ENCODE measurements at regions not wholly inside any gene's neighbourhood (a gene's known extent, or its start where the extent isn't known, plus 50 kb on each side); places are given as distances from the start of the nearest gene placed in this dataset.

- H4K20me1 ChIP-seq (ENCODE audit: insufficient read depth, low read length), result no peaks in the 10 kb centered on the region
- no peaks in the 10 kb centered on the region for H3K27me3 ChIP-seq (ENCODE audit: low read depth, low read length)
- H3K9ac ChIP-seq (ENCODE audit: low read length), result no peak overlapping the region
- H3K9me3 ChIP-seq (ENCODE audit: insufficient read depth, low read length), result no peaks in the 10 kb centered on the region
- H3K4me1 ChIP-seq (ENCODE audit: low read length), result peaks cover 8% of the 10 kb centered on the region
- no peak overlapping the region for H3K27ac ChIP-seq (ENCODE audit: low read length)
- H3K36me3 ChIP-seq (replicated peaks; ENCODE audit: low read depth, low read length), result no peaks in the 10 kb centered on the region
- peak overlapping the region; percentile 21 for H3K4me2 ChIP-seq (ENCODE audit: low read length)
- TF ChIP-seq EZH2phosphoT487 (IDR thresholded peaks at IDR 0.05; ENCODE audit: low read depth) (no peak), CTCF (IDR thresholded peaks at IDR 0.05; ENCODE audit: low read depth, low read length) (no peak)
- H3K79me2 ChIP-seq (ENCODE audit: low read length), result no peaks in the 10 kb centered on the region
- no peak overlapping the region for H2AFZ ChIP-seq (ENCODE audit: low read depth, low read length)
- no peak overlapping the region for H3K4me3 ChIP-seq (ENCODE audit: low read length)
Observed at GRCh38 chr1:191675856-191676783, 482.1 kb upstream of the RGS18 start.

GRCh38 chr1:191685669-191686068 is 472.6 kb upstream of the RGS18 start:
- no peaks in the 10 kb centered on the region for H3K36me3 ChIP-seq (replicated peaks; ENCODE audit: low read depth, low read length)
- no peaks in the 10 kb centered on the region for H3K4me1 ChIP-seq (ENCODE audit: low read length)
- H2AFZ ChIP-seq (ENCODE audit: low read depth, low read length), result no peak overlapping the region
- no peak overlapping the region for H3K27ac ChIP-seq (ENCODE audit: low read length)
- H3K27me3 ChIP-seq (ENCODE audit: low read depth, low read length), result no peaks in the 10 kb centered on the region
- H3K9ac ChIP-seq (ENCODE audit: low read length), result no peak overlapping the region
- no peaks in the 10 kb centered on the region for H3K9me3 ChIP-seq (ENCODE audit: insufficient read depth, low read length)
- no peak overlapping the region for H3K4me2 ChIP-seq (ENCODE audit: low read length)
- no peaks in the 10 kb centered on the region for H4K20me1 ChIP-seq (ENCODE audit: insufficient read depth, low read length)
- no peak overlapping the region for H3K4me3 ChIP-seq (ENCODE audit: low read length)
- no peaks in the 10 kb centered on the region for H3K79me2 ChIP-seq (ENCODE audit: low read length)
- TF ChIP-seq EZH2phosphoT487 (IDR thresholded peaks at IDR 0.05; ENCODE audit: low read depth) (no peak), CTCF (IDR thresholded peaks at IDR 0.05; ENCODE audit: low read depth, low read length) (no peak)

GRCh38 chr1:191687721-191688120 is 470.5 kb upstream of the RGS18 start:
- no peaks in the 10 kb centered on the region for H3K9me3 ChIP-seq (ENCODE audit: insufficient read depth, low read length)
- H3K36me3 ChIP-seq (replicated peaks; ENCODE audit: low read depth, low read length), result no peaks in the 10 kb centered on the region

More at GRCh38 chr1:191687721-191688120, 470.5 kb upstream of the RGS18 start:
- TF ChIP-seq CTCF (IDR thresholded peaks at IDR 0.05; ENCODE audit: low read depth, low read length) (no peak), EZH2phosphoT487 (IDR thresholded peaks at IDR 0.05; ENCODE audit: low read depth) (no peak)
- H3K4me1 ChIP-seq (ENCODE audit: low read length), result no peaks in the 10 kb centered on the region
- no peak overlapping the region for H3K9ac ChIP-seq (ENCODE audit: low read length)
- no peak overlapping the region for H3K4me3 ChIP-seq (ENCODE audit: low read length)
- no peak overlapping the region for H3K4me2 ChIP-seq (ENCODE audit: low read length)
- H3K79me2 ChIP-seq (ENCODE audit: low read length), result no peaks in the 10 kb centered on the region
- H4K20me1 ChIP-seq (ENCODE audit: insufficient read depth, low read length), result no peaks in the 10 kb centered on the region
- no peak overlapping the region for H3K27ac ChIP-seq (ENCODE audit: low read length)
- H2AFZ ChIP-seq (ENCODE audit: low read depth, low read length), result no peak overlapping the region
- H3K27me3 ChIP-seq (ENCODE audit: low read depth, low read length), result no peaks in the 10 kb centered on the region
